NCI-H1105 treated with DMSO at 0.1 percent for 48 hours (cell line): ENCODE measurements at regions not wholly inside any gene's neighbourhood (a gene's known extent, or its start where the extent isn't known, plus 50 kb on each side); places are given as distances from the start of the nearest gene placed in this dataset.
"Not testable (repeated sequence)": the region's sequence is repeated elsewhere in the genome, so short reads cannot be mapped to it uniquely, and the experiment has no call there.

ENCODE experiments used
- DNase-seq: peaks from one replicate; lab custom pipeline; 2025; lab: John Stamatoyannopoulos, UW

DNA sequence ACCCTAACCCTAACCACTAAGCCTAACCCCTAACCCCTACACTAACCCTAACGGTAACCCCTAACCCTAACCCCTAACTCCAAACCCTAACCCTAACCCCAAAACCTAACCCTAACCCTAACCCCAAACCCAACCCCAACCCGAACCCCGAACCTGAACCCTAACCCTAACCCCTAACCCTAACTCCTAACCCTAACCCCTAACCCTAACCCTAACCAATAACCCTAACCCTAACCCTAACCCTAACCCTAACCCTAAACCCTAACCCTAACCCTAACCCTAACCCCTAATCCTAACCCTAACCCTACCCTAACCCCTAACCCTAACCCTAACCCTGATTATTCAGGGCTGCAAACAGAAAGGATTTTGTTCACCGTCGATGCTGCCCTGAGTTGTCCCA lies 144.6 kb upstream of the DUSP22 start:
- not testable (repeated sequence) for DNase-seq

DNA sequence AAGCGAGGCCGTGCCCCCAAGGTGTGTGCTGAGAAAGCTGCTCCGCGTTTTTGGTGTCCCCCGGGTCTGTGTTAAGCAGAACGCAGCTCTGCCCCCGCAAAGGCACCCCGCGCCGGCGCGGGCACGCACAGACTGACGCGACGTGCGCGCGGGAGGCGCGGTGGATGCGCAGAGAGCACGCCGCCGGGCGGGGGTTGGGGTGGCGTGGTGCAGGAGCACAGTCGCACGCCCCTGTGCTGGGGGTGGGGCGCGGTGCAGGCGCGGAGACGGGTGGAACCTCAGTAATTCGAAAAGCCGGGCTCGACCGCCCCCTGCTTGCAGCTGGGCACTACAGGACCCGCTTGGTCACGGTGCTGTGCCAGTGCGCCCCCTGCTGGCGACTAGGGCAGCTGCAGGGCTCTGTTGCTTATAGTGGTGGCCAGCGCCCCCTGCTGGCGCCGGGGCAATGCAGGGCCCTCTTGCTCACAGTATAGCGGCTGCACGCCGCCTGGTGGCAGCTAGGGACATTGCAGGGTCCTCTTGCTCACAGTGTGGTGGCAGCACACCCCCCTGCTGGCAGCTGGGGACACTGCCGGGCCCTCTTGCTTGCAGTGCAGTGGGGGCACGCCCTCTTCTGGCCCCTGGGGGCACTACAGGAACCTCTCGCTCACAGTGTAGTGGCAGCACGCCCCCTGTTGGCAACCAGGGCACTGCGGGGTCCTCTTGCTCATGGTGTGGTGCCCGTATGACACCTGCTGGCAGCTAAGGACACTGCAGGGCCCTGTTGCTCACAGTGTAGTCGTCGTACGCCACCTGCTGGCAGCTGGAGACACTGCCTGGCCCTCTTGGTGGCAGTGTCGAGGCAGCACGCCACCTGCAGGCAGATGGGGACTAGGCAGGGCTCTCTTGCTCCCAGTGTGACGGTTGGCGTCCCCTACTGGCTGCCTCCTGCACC lies 144.0 kb upstream of the DUSP22 start:
- peak; percentile 24 for DNase-seq

DNA sequence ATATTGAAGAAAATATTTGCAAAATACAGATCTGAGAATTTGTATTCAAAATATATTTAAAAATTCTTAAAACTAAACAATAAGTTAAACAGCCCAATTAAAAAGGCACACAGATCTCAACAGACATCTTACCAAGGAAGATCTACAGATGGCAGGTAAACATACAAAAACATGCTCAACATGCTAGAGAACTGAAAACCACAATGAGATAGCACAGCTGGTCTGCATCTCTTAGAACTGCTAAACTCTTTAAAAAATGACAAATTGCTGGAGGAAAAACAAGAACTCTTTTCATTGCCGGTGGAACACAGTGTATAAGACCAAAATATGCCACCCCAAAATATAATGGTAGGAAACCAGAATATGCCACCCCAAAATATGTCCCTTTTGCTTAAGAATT lies 142.1 kb upstream of the DUSP22 start:
- DNase-seq = not testable (repeated sequence)

DNA sequence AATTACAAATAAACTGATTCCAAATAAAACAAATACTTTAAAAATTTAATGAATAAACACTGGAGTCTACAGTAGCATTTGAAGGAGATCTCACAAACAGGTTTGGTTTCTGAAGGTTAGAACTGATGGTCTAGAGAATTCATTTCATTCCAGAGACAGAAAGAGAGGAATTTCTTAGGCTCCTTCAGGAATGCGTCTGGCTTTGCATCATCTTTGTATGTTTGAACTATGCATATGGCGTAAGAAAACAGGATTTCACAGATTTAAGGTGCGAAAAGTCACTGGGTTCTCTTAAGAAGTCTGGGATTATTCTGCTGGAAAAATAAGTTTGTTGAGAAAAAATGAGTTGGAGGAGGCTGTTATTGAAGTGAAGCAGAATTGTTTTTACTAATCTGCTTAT lies 139.9 kb upstream of the DUSP22 start:
- not testable (repeated sequence) for DNase-seq

DNA sequence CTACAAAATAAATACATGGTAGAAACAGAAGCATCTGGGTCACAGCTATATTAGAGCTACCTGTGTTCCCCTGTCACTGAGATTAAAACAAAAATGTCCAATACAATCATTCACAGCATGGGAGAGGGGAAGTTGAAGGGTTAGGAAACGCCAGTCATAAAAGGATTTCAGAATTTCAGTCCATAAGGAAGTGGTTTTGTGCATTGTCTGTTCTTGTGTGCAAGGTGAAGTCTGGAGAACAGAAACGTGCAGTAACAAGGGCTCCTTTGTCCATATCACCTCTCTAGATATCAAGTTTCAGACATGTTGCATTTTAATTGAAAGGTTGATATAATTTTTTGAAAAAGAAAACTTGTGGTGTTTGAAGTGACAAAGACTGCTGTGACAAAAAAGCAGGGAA lies 139.3 kb upstream of the DUSP22 start:
- peak; percentile 23 for DNase-seq

DNA sequence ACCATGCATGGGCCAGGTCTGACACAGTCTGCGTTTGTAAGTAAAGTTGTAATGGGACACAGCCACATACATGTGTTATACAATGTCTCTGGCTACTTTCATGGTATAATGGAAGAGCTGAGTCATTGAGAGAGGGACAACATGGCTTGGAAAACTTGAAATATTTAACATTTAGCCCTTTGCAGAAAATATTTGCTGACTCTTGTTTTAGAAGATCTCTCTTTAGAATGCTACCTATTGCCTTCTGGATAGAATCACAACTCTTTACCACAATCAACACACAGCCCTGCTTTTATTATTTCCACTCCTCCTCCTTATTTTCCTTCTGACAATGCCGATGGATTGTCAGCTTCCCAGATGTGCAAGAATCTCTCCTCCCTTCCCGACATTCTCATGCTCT lies 138.4 kb upstream of the DUSP22 start:
- DNase-seq = not testable (repeated sequence)

DNA sequence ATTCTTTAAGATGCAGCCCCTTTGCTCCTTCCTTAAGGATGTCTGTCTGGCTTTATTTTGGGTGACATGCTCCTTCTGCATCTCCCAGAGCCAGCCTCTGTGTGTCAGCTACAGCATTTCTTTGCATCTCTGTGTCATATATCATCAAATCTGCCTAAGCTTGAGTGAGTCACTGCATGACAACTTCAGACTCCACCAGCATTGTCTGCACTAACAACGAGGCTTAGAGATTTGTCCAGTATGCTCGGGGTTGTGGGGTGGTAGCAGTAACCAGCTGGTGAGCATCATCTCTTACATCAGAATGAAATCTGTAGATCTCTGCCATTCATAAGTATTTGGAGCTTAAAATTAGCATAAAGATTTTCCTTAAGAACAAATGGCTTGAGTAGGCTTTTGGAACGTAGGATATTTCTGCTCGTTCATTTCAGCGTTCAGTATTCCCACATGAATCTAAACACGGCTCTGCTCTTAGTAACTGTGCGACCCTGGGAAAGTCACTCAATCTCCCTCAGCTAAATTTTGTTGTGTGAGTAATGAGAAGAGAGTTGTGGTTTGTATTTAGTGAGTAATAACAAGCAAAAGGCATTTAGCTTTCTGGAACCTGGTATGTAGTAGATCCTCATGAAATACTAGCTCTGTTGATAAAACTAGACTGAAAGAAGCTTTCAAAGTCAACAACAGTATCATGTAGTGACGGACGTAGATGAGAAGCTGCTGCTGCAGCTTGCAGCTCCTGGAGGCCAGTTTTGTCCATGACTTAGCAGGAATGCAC lies 137.8 kb upstream of the DUSP22 start:
- DNase-seq = not testable (repeated sequence)

DNA sequence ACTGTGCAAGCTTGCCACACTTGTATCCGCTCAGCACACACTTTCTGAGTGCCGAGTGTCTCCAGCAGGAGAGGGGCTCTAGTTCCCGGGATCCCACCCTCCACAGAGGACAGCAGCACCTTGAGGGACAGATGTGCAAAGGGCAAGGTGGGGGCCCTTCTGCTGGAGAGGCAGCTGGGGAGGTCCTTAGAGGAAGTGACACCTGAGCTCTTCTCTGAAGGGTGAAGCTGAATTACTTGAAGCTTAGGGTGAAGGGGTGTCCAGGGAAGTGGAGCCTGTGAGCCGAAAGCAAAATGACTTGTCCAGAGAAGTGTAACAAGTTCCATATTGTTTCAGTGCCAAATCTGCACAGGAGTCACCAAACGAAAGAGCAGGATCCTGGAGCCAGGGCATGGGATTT lies 136.3 kb upstream of the DUSP22 start:
- no peak for DNase-seq

DNA sequence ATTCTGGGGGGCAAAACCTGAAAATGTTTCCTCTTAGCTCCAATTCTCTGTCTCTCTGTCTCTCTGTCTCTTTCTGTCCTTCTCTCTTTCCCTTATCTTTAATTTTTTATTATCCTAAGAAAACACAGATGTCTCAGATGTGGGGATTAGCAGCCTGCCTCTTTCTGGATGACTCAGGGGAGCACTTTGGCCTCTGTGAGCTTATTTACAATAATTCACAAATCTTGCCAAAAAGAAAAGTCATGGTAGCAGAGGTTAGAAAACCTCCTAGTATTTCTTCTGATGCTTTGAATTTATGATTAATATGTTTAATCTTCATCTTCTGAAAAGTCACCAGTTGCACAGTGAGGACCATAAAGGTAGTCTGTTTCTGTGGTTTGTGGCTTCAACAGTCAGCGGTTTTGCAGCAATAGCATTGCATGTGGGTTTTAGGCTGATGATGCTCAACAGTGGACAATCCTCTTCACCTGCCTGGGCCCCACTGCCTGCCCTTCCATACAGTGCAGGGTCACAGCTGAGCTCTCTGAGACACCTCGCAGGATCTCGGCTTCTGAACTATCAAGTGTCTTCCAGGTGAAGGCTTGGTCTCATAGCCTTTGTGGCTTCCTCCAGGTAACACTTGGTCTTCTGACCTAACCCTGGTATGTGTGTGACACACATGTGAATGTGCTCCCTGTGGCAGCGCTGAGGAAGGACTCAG lies 135.7 kb upstream of the DUSP22 start:
- not testable (repeated sequence) for DNase-seq

DNA sequence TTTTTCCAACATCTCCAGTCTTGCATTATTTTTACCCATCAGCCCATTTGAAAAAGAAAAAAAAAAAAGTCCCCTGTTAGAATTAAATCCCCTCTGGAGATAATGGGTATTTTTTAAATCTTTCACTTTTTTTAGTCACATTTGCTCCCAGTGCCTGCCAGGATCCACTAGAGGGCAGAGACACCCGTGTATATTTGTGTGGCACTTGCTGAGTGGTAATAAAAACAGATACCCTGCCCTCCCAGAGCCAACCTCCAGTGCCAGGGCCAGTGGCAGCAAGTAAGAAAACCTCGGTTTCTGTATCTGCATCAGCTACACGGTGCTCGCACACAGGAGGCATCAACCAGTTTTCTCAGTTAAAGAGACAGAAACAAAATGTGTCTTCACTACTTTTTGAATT lies 135.1 kb upstream of the DUSP22 start:
- DNase-seq = not testable (repeated sequence)

DNA sequence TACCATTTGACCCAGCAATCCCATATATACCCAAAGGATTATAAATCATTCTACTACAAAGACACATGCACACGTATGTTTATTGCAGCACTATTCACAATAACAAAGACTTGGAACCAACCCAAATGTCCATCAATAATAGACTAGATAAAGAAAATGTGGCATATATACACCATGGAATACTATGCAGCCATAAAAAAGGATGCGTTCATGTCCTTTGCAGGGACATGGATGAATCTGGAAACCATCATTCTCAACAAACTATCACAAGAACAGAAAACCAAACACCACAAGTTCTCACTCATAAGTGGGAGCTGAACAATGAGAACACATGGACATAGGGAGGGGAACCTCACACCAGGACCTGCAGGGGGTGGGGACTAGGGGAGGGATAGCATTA lies 130.6 kb upstream of the DUSP22 start:
- DNase-seq = not testable (repeated sequence)

DNA sequence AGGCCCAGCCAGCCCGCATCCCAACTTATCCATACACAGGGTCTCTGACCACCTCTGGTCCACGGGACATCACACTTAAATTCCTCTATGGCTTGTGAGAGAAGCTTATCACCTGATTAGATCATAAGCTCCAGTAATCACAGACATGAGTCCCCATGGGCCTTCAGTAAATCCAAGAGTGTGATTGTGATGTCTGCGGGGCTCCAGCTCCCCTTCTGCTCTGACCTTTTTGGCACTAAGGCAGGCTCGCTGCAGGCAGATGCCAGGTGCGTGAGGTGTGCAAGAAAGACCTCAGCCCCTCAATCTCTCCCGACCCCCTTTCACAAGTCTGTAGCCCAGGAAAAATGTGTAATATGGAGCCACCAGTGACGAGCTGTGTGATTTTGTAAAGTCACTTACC lies 127.6 kb upstream of the DUSP22 start:
- no peak for DNase-seq

DNA sequence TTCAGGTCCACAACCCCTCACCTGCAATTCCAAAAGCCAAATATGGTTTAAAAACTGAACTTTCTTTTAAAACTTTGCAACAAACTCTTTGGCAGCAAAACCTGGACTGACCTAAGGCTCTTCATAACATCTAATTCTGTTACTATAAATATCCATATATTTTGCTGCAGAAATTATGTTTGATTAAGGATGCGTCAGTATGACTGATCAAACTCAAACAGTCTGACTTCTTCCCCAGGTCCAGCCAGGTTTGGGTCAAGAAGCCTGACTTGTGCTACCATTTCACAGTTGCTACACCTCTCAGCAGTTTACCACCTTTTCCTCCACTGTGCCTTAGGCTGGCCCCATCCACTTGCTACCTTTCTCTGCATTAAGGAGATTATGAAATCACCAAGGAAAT lies 127.0 kb upstream of the DUSP22 start:
- no peak for DNase-seq

DNA sequence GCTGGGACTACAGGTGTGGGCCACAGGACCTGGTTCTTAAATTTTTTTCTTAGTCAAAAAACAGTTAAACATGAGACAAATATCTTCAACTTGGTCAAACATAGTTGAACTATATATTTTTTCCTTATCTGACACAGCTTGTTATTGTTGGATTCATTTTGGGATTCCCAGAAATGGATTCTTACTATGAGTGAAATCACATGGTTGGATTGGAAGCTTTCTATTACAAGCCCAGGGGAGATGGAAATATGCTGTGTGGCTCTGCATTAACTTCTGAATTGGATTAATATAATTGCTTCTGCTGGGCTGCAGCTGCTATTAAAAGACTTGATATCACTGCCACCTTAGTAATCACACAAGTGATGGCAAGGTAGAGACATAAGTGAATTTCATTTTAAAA lies 126.4 kb upstream of the DUSP22 start:
- DNase-seq = no peak

DNA sequence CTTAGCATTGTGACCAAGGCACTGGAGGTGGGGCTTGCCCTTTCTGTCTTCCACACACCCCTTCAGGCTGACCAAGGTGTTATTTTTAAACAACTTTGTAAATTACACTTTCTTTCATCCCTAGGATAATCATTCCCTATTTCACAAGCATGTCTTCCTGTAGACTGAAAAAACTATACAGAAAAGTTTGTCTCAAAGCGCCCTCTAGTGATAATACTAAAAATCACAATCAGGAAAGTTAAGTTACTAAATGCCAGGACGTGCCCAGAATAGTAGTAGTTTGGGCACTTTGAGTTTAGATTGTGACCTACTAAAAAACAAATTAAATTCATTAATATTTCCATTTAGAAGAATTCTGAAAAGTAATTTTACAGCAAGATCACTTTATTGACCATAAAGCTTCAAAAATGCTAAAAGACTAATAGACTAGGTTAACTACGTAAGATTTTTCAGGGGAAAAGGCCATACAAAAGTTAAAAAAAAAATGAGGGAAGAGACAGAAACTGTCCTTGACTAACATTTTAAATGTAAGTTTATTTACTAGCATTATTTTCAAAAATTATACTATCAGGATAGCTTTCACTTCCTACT lies 123.3 kb upstream of the DUSP22 start:
- peak; percentile 61 for DNase-seq

DNA sequence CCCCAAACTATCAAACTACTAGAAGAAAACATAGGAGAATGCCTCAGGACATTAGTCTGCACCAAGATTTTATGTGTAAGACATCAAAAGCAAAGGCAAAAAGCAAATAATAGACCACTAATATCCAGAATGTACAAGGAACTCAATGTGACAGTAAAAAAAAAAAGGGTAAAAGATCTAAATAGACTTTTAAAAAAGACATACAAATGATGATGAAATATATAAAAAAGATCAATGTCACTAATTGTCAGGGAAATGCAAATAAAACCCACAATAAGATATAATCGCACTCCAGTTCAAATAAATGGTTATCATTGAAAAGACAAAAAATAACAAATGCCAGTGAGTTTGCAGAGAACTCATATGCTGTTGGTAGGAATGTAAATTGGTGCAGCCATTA lies 118.3 kb upstream of the DUSP22 start:
- no peak for DNase-seq

DNA sequence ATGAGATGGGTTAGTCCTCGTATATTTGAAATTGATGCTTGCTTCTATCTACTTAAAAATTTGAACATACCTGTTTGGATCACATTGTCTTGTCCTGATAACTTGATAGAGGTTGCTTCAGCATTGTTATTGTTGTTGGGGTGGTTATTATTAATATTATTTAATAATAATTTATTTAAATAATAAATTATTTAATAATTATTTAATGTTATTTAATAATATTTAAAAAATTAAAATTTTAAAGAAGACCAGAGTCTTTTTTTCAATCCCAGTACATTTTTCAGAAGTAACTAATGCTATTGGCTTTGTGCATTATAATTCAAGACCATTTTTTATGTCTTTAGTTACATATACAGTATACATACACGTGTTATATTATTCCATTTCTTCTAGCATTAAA lies 116.6 kb upstream of the DUSP22 start:
- DNase-seq = no peak

DNA sequence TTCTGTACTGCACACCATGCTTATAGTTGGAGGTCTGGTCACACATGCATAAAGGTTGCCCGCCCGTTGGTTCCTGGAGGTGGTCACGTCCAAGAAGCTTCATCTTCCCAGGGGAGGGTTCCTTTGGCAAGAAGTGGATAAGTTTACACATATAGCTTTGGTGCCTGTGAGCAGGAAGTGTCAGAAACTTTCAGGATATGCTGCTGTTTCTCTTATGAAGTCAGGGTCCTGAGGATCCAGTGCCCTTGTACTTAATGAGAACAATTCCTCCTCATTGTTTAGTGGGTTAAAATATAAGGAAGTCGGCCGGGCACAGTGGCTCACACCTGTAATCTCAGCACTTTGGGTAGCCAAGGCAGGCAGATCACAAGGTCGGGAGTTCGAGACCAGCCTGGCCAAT lies 115.5 kb upstream of the DUSP22 start:
- no peak for DNase-seq

DNA sequence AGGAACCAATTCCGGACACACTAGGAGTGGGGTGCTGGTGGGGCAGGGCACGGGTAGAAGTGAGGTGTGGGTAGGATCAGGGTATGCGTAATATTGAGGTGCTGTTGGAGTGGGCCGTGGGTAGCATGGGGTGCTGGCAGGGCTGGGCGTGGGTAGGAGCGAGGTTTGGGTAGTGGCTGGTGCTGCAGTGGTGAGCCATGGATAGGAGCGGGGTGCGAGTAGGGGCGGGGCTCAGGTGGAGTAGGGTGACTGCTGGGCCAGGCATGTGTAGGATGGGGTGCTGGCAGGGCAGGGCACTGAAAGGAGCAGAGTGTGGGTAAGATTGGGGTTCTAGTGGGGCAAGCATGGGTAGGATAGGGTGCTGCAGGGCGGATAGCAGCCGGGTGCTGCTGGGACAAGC lies 114.2 kb upstream of the DUSP22 start:
- no peak for DNase-seq

DNA sequence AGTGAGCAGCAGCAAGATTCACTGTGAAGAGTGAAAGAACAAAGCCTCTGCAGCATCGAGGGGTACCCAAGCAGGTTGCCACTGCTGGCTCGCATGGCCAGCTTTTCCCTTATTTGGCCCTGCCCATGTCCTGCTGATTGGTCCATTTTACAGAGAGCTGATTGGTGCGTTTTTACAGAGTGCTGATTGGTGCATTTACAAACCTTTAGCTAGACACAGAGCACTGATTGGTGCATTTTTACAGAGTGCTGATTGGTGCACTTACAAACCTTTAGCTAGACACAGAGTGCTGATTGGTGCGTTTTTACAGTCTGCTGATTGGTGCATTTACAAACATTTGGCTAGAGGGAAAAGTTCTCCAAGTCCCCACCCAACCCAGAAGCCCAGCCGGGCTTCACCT lies 113.4 kb upstream of the DUSP22 start:
- DNase-seq = not testable (repeated sequence)

DNA sequence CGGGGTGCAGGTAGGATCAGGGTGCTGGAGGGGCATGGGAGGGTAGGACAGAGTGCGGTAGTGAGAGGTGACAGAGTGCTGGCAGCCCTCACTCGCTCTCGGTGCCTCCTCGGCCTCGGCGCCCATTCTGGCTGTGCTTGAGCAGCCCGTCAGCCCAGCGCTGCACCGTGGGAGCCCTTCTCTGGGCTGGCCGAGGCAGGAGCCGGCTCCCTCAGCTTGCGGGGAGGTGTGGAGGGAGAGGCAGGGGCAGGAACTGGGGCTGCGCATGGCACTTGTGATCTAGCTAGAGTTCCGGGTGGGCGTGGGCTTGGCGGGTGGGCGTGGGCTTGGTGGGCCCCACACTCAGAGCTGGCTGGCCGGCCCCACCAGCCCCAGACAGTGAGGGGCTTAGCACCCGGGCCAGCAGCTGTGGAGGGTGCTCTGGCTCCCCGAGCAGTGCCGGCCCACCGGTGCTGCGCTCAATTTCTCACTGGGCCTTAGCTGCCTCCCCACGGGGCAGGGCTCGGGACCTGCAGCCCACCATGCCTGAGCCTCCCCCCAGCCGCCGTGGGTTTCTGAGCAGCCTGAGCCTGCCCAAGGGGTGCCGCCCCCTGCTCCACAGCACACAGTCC lies 112.8 kb upstream of the DUSP22 start:
- no peak for DNase-seq
